Gastroesophageal sphincter (tissue), 4 donors: ENCODE measurements at regions not wholly inside any gene's neighbourhood (a gene's known extent, or its start where the extent isn't known, plus 50 kb on each side); places are given as distances from the start of the nearest gene placed in this dataset.

Source experiments
- ATAC-seq: fragments of 150-250 bp; one replicate; pipeline ENCODE4 v1.9.1; 2016; ENCODE audit warnings: mild to moderate bottlenecking, moderate library complexity
- H3K27ac ChIP-seq, 4 donors: fragments of 200-600 bp; sonication (generic) in 3 of 4; 1 replicate in 3 of 4; 2 replicates in 1 of 4; pipeline ENCODE4 v1.5.1; 2016 to 2019
- H3K27me3 ChIP-seq: fragments of 200-600 bp; sonication (generic); one replicate; pipeline ENCODE4 v1.5.1; 2019
- H3K36me3 ChIP-seq, 2 donors: fragments of 200-600 bp; sonication (generic); one replicate each; pipeline ENCODE4 v1.5.1; 2019; ENCODE audit warnings: control low read depth in 1 of 2
- H3K4me1 ChIP-seq, 3 donors: fragments of 200-600 bp; sonication (generic); 1 replicate in 2 of 3; 2 replicates in 1 of 3; pipeline ENCODE4 v1.5.1; 2016 to 2019; ENCODE audit warnings: control low read depth in 2 of 3
- H3K4me3 ChIP-seq, 2 donors: fragments of 200-600 bp; sonication (generic); one replicate each; pipeline ENCODE4 v1.5.1; 2019; ENCODE audit warnings: mild to moderate bottlenecking in 1 of 2, moderate library complexity in 1 of 2
- H3K9me3 ChIP-seq, 3 donors: fragments of 200-600 bp; sonication (generic); one replicate each; pipeline ENCODE4 v1.5.1; 2017 to 2019; ENCODE audit warnings: control low read depth in 2 of 3
- CTCF ChIP-seq, 4 experiments: fragments of 200-600 bp in 2 of 4; fragments of 450-650 bp in 2 of 4; sonication (generic) in 1 of 4; IDR thresholded peaks; one replicate each; pipeline ENCODE4 v1.5.1; 2017 to 2019; ENCODE audit warnings: antibody characterized with exemption in 4 of 4, mild to moderate bottlenecking in 2 of 4, moderate library complexity in 2 of 4
- EP300 ChIP-seq: sonication (generic); formaldehyde crosslinking; IDR thresholded peaks from one replicate; pipeline ENCODE4 v1.6.1; 2017; ENCODE audit warnings: antibody characterized with exemption, mild to moderate bottlenecking
- POLR2A ChIP-seq, 2 donors: fragments of 450-650 bp; IDR thresholded peaks; one replicate each; pipeline ENCODE4 v1.6.1; 2017; ENCODE audit warnings: antibody characterized with exemption in 2 of 2, mild to moderate bottlenecking in 2 of 2, moderate library complexity in 1 of 2
- POLR2AphosphoS5 ChIP-seq: sonication (generic); formaldehyde crosslinking; IDR thresholded peaks from one replicate; pipeline ENCODE4 v1.6.1; 2017; ENCODE audit warnings: antibody characterized with exemption
- WGBS, 2 donors: methylation state at CpG; one replicate each; pipeline ENCODE4 v1.1.5; 2018; ENCODE audit warnings: low coverage in 1 of 2; 5-methylcytosine and 5-hydroxymethylcytosine counted together

GRCh38 chr7:47197486-47197885, 384.4 kb downstream of the TNS3 start:
- 40% methylated on average over 2 of the region's 2 CpGs; no CpG with 5 or more reads in 1 of the 2 donors for WGBS, 2 donors
- ATAC-seq: no peak

GRCh38 chr7:47196737-47197136, 385.2 kb downstream of the TNS3 start:
- no peak overlapping the region for H3K27ac ChIP-seq
- WGBS, 2 donors: 56 to 74% methylated on average over 3 of the region's 3 CpGs
- peaks cover 0 to 6% (median 0%) of the 10 kb centered on the region in 3 donors for H3K4me1 ChIP-seq
- H3K36me3 ChIP-seq: no peaks in the 10 kb centered on the region
- no peak overlapping the region for H3K4me3 ChIP-seq
- no peak for ATAC-seq
- H3K27me3 ChIP-seq: no peaks in the 10 kb centered on the region
- TF ChIP-seq POLR2AphosphoS5: no peak
- no peak for TF ChIP-seq CTCF (IDR thresholded peaks at IDR 0.05)
- TF ChIP-seq POLR2A (IDR thresholded peaks at IDR 0.05): no peak
- TF ChIP-seq EP300: no peak
- no peaks in the 10 kb centered on the region for H3K9me3 ChIP-seq

More at GRCh38 chr7:47197486-47197885, 384.4 kb downstream of the TNS3 start:
- Histone ChIP-seq H3K36me3 (no peaks in the 10 kb centered on the region), H3K27me3 (no peaks in the 10 kb centered on the region), H3K27ac (no peak overlapping the region), H3K4me1 (peaks cover 0 to 6% (median 0%) of the 10 kb centered on the region in 3 donors), H3K4me3 (no peak overlapping the region), H3K9me3 (no peaks in the 10 kb centered on the region)
- TF ChIP-seq POLR2AphosphoS5: no peak
- no peak for TF ChIP-seq POLR2A (IDR thresholded peaks at IDR 0.05)
- TF ChIP-seq CTCF (IDR thresholded peaks at IDR 0.05): no peak

GRCh38 chr7:47196106-47196645, 385.7 kb downstream of the TNS3 start:
- TF ChIP-seq POLR2AphosphoS5 (no peak), CTCF (IDR thresholded peaks at IDR 0.05) (no peak), POLR2A (IDR thresholded peaks at IDR 0.05) (no peak), EP300 (no peak)
- Histone ChIP-seq H3K4me3 (no peak overlapping the region), H3K9me3 (no peaks in the 10 kb centered on the region), H3K27ac (no peak overlapping the region), H3K27me3 (no peaks in the 10 kb centered on the region), H3K36me3 (no peaks in the 10 kb centered on the region), H3K4me1 (peaks cover 0 to 6% (median 0%) of the 10 kb centered on the region in 3 donors)
- WGBS, 2 donors: 81 to 97% methylated on average over 3 of the region's 3 CpGs
- no peak for ATAC-seq

- H3K4me3 ChIP-seq: no peak overlapping the region
- 74 to 100% methylated on average over 2 to 3 of the region's 6 CpGs for WGBS, 2 donors
- H3K36me3 ChIP-seq: no peaks in the 10 kb centered on the region
- no peaks in the 10 kb centered on the region for H3K27me3 ChIP-seq
- TF ChIP-seq POLR2AphosphoS5 (no peak), EP300 (no peak), CTCF (IDR thresholded peaks at IDR 0.05) (no peak), POLR2A (IDR thresholded peaks at IDR 0.05) (no peak)
- no peak for ATAC-seq
- H3K4me1 ChIP-seq: peaks cover 0 to 6% (median 0%) of the 10 kb centered on the region in 3 donors
- no peak overlapping the region for H3K27ac ChIP-seq
- no peaks in the 10 kb centered on the region for H3K9me3 ChIP-seq
These were observed 386.3 kb downstream of the TNS3 start for GRCh38 chr7:47195641-47196040.

- Histone ChIP-seq H3K4me1 (peaks cover 0 to 6% (median 0%) of the 10 kb centered on the region in 3 donors), H3K27me3 (no peaks in the 10 kb centered on the region), H3K36me3 (no peaks in the 10 kb centered on the region), H3K4me3 (no peak overlapping the region), H3K27ac (no peak overlapping the region), H3K9me3 (no peaks in the 10 kb centered on the region)
- no peak for ATAC-seq
- WGBS, 2 donors: 90 to 100% methylated on average over 1 to 2 of the region's 7 CpGs
- no peak for TF ChIP-seq CTCF (IDR thresholded peaks at IDR 0.05)
- TF ChIP-seq POLR2AphosphoS5: no peak
- no peak for TF ChIP-seq EP300
- no peak for TF ChIP-seq POLR2A (IDR thresholded peaks at IDR 0.05)
These were observed 387.3 kb downstream of the TNS3 start for GRCh38 chr7:47194516-47195057.
